ENCODE measurements at regions not wholly inside any gene's neighbourhood (a gene's known extent, or its start where the extent isn't known, plus 50 kb on each side); places are given as distances from the start of the nearest gene placed in this dataset.

DNA sequence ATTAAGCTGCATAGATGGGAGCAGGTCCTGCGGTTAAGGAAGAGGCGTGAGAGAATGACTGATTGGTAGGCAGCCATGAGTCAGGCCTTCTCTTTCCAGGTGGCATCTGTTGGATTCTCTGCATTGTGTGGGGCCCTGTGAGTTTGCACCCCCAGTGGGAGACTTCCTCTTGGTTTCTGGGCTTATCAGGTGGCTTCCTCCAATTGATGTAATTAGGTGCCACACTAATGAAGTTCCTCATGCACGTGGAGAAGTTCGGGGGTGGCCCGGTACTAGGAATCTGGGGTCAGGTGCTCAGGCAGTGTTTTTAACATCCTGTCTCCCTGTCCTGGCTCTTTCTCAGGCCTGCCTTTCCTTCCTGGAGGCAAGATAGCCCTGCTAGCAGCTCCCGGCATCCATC is 765.1 kb upstream of the TMEM132C start (continued):
- TF ChIP-seq, protein P1, sequence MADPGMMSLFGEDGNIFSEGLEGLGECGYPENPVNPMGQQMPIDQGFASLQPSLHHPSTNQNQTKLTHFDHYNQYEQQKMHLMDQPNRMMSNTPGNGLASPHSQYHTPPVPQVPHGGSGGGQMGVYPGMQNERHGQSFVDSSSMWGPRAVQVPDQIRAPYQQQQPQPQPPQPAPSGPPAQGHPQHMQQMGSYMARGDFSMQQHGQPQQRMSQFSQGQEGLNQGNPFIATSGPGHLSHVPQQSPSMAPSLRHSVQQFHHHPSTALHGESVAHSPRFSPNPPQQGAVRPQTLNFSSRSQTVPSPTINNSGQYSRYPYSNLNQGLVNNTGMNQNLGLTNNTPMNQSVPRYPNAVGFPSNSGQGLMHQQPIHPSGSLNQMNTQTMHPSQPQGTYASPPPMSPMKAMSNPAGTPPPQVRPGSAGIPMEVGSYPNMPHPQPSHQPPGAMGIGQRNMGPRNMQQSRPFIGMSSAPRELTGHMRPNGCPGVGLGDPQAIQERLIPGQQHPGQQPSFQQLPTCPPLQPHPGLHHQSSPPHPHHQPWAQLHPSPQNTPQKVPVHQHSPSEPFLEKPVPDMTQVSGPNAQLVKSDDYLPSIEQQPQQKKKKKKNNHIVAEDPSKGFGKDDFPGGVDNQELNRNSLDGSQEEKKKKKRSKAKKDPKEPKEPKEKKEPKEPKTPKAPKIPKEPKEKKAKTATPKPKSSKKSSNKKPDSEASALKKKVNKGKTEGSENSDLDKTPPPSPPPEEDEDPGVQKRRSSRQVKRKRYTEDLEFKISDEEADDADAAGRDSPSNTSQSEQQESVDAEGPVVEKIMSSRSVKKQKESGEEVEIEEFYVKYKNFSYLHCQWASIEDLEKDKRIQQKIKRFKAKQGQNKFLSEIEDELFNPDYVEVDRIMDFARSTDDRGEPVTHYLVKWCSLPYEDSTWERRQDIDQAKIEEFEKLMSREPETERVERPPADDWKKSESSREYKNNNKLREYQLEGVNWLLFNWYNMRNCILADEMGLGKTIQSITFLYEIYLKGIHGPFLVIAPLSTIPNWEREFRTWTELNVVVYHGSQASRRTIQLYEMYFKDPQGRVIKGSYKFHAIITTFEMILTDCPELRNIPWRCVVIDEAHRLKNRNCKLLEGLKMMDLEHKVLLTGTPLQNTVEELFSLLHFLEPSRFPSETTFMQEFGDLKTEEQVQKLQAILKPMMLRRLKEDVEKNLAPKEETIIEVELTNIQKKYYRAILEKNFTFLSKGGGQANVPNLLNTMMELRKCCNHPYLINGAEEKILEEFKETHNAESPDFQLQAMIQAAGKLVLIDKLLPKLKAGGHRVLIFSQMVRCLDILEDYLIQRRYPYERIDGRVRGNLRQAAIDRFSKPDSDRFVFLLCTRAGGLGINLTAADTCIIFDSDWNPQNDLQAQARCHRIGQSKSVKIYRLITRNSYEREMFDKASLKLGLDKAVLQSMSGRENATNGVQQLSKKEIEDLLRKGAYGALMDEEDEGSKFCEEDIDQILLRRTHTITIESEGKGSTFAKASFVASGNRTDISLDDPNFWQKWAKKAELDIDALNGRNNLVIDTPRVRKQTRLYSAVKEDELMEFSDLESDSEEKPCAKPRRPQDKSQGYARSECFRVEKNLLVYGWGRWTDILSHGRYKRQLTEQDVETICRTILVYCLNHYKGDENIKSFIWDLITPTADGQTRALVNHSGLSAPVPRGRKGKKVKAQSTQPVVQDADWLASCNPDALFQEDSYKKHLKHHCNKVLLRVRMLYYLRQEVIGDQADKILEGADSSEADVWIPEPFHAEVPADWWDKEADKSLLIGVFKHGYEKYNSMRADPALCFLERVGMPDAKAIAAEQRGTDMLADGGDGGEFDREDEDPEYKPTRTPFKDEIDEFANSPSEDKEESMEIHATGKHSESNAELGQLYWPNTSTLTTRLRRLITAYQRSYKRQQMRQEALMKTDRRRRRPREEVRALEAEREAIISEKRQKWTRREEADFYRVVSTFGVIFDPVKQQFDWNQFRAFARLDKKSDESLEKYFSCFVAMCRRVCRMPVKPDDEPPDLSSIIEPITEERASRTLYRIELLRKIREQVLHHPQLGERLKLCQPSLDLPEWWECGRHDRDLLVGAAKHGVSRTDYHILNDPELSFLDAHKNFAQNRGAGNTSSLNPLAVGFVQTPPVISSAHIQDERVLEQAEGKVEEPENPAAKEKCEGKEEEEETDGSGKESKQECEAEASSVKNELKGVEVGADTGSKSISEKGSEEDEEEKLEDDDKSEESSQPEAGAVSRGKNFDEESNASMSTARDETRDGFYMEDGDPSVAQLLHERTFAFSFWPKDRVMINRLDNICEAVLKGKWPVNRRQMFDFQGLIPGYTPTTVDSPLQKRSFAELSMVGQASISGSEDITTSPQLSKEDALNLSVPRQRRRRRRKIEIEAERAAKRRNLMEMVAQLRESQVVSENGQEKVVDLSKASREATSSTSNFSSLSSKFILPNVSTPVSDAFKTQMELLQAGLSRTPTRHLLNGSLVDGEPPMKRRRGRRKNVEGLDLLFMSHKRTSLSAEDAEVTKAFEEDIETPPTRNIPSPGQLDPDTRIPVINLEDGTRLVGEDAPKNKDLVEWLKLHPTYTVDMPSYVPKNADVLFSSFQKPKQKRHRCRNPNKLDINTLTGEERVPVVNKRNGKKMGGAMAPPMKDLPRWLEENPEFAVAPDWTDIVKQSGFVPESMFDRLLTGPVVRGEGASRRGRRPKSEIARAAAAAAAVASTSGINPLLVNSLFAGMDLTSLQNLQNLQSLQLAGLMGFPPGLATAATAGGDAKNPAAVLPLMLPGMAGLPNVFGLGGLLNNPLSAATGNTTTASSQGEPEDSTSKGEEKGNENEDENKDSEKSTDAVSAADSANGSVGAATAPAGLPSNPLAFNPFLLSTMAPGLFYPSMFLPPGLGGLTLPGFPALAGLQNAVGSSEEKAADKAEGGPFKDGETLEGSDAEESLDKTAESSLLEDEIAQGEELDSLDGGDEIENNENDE (IDR thresholded peaks at IDR 0.05; ENCODE audit: insufficient replicate concordance, low read length): no peak
- TF ChIP-seq MAFK (IDR thresholded peaks at IDR 0.05; ENCODE audit: low read depth, low read length): no peak
- TF ChIP-seq SAP30 (IDR thresholded peaks at IDR 0.05; ENCODE audit: insufficient read depth, insufficient replicate concordance, low read length): no peak
- no peak for TF ChIP-seq ASH2L (IDR thresholded peaks at IDR 0.05; ENCODE audit: low read length)
- TF ChIP-seq, protein P2, sequence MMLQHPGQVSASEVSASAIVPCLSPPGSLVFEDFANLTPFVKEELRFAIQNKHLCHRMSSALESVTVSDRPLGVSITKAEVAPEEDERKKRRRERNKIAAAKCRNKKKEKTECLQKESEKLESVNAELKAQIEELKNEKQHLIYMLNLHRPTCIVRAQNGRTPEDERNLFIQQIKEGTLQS (IDR thresholded peaks at IDR 0.05; ENCODE audit: insufficient read depth, low read depth, low read length): no peak
